Stimulated activated CD4-positive, alpha-beta T cell treated with anti-CD3 and anti-CD28 coated beads, Interleukin-15, amount 100 ng/mL, for 1 hour (primary cell): ENCODE measurements at regions not wholly inside any gene's neighbourhood (a gene's known extent, or its start where the extent isn't known, plus 50 kb on each side); places are given as distances from the start of the nearest gene placed in this dataset.
"Not testable (repeated sequence)": the region's sequence is repeated elsewhere in the genome, so short reads cannot be mapped to it uniquely, and the experiment has no call there.

Source experiments
- DNase-seq, 2 donors: peaks; one replicate each; pipeline ENCODE4 v3.0.0-alpha.2; 2020; ENCODE audit warnings: low read depth in 1 of 2, low spot score in 1 of 2

DNA sequence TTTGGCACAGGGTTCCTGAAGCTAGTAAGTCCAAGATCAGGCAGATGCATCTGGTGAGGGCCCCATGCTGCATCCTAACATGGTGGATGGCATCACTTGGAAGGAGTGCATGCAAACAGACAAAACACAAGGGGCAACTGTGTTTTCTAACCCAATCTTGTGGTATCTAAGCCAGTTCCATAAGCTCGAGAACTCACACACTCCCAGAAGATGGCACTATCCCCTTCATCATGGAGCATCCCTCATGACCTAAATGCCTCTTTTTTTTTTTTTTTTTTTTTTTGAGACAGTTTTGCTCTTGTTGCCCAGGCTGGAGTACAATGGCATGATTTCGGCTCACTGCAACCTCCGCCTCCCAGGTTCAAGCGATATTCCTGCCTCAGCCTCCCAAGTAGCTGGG, 1763.5 kb downstream of the SLITRK5 start:
- DNase-seq, result not testable (repeated sequence)

- no peak for DNase-seq
These were observed 1783.5 kb downstream of the SLITRK5 start for GRCh38 chr13:89454681-89455080.

DNA sequence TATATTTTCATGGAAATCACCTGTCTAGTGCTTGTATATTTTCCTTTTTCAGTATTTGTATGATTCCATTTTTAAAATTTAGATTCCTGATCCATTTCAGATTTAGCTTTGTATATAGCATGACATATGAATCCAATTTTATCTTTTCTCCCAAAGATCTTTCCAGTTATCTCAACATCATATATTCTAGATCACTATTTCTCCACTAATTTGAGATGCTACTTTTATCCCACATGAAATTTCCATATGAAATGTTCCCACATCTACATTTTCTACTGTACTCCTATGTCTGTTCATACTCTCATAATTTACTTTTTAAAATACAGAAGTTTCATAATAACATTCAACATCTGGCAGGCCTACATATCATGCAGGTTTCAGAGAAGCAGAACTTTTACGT, 1784.1 kb downstream of the SLITRK5 start:
- no peak for DNase-seq

GRCh38 chr13:89455741-89456140, 1784.6 kb downstream of the SLITRK5 start:
- DNase-seq, result no peak

GRCh38 chr13:89457977-89458376, 1786.8 kb downstream of the SLITRK5 start:
- no peak for DNase-seq

DNA sequence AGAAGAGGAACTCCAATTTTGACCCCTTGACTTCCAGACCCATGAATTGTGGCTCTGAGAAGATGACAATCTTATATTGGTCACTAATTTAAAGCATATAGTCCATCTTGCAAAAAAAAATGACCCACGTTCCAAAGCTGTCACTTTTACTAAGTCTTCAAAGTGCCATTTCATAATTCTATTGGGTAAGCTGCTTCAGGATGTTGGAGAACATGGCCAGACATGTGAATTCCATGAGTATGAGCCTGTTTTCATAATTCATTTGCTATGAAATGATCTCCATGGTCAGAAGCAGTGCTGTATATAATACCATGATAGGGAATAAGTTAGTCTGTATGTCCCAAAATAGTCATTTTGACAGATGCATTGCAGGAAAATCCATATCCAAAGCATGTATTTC, 1787.3 kb downstream of the SLITRK5 start:
- no peak for DNase-seq

DNA sequence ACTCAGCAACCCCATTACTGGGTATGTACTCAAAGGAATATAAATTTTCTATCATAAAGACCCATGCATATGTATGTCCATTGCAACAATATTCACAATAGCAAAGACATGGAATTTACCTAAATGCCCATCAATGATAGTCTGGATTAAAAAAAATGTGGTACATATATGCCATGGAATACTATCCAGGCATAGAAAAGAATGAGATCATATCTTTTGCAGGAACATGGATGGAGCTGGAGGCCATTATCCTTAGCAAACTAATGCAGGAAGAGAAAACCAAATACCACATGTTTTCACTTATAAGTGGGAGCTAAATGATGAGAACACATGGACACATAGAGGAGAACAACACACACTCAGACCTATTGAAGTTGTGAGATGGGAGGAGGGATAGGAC, 1789.7 kb downstream of the SLITRK5 start:
- not testable (repeated sequence) for DNase-seq

- DNase-seq, result no peak
These were observed 1794.2 kb downstream of the SLITRK5 start for GRCh38 chr13:89465366-89465765.

GRCh38 chr13:89468081-89468480, 1796.9 kb downstream of the SLITRK5 start:
- DNase-seq, result no peak

DNA sequence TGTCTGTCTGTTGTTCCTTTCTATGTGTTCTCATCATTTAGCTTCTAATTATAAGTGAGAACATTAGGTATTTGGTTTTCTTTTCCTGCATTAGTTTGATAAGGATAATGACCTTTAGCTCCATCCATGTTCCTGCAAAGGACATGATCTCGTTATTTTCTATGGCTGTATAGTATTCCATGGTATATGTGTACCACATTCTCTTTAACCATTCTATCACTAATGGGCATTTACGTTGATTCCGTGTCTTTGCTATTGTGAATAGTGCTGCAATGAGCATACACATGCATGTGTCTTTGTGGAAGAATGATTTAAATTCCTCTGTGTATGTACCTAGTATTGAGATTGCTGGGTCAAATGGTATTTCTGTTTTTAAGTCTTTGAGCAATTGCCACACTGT, 1799.7 kb downstream of the SLITRK5 start:
- DNase-seq, result no peak

- no peak for DNase-seq
These were observed 1803.3 kb downstream of the SLITRK5 start for GRCh38 chr13:89474432-89474831.

- DNase-seq, result no peak
These were observed 1814.9 kb downstream of the SLITRK5 start for GRCh38 chr13:89486065-89486464.

GRCh38 chr13:89486709-89487108, 1815.5 kb downstream of the SLITRK5 start:
- no peak for DNase-seq

DNA sequence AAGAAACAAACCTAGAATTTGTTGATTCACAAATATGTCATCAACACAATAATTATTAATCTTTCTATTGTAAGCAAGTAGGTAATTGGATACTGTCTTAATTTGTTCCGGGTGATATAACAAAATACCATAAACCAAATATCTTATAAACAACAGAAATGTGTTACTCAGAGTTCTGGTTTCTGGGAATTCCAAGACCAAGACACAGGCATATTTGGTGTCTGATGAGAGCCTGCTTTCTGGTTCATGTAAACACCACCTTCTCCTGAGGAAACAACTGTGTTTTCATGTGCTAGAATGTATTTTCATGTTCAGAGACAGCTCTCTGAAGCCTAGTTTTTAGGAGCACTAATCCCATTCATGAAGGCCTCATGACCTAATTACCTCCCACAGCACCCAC, 1819.5 kb downstream of the SLITRK5 start:
- no peak for DNase-seq

- no peak for DNase-seq
These were observed 1825.3 kb downstream of the SLITRK5 start for GRCh38 chr13:89496478-89496877.

- no peak for DNase-seq
These were observed 1826.5 kb downstream of the SLITRK5 start for GRCh38 chr13:89497658-89498057.

DNA sequence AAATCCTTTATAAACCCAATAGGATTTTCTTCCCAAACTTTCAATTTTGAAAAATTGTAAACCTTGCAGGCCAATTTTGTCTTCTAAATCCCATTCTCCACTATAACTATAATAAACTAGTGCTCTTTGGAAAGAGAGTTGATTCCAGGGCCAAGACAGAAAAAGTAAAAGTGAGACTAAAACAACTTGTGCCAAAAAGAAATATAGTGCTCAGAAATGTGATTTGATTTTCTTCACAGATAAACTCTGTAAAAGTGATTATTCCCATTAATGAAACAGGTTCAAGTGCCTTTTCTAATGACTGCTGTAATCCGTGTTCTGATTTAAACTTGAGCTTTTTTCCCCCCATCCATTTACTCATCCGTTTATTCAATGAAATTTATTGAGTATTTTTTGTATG, 1831.1 kb downstream of the SLITRK5 start:
- no peak for DNase-seq

GRCh38 chr13:89514534-89515312, 1832.8 kb upstream of the MIR17HG start:
- DNase-seq, result no peak

DNA sequence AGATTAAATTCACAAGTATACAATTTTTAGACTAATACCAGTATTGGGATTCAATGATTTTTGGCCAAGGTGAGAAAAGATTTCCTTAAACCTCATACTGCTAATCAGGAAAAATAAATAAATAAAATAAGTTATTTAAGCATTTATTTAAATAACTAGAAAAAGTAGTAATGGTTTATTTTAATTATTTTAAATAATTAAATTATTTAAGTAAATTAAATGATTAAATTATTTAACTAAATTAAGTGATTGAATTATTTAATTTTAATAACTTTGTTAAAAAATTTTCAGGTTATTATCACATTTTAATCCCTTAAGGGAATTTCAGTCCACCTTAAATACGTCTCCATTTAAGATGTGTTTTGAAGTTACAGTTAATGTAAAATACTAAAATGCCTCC, 1831.5 kb upstream of the MIR17HG start:
- DNase-seq, result no peak

GRCh38 chr13:89518289-89519077, 1829.0 kb upstream of the MIR17HG start:
- DNase-seq, result no peak

DNA sequence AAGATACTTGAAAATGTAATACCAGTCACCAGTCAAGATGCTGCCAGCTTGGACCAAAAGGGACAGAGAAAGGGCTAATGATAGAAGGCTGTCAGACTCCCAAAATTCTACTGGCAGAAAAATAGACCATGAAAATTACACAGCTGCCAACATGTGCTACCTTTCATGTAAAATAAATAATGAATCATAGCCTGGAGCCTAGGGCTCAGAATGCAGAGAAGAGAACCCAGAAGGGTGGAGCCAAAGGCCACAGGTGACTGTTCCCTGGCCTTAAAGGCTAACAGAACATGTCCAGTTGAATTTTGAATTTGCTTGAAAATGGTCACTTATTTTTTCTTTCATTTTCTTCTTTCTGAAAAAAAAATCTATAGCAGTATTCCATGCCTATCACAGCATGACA, 1827.0 kb upstream of the MIR17HG start:
- no peak for DNase-seq

- not testable (repeated sequence) for DNase-seq
These were observed 1825.8 kb upstream of the MIR17HG start for GRCh38 chr13:89521672-89522071.
